Endothelial cell (in vitro differentiated cells): ENCODE measurements at regions not wholly inside any gene's neighbourhood (a gene's known extent, or its start where the extent isn't known, plus 50 kb on each side); places are given as distances from the start of the nearest gene placed in this dataset.

Experiments used
- DNase-seq: peaks from one replicate; pipeline ENCODE4 v3.0.0; 2021; ENCODE audit warnings: low spot score
- H3K27ac Mint-ChIP-seq: one replicate; pipeline ENCODE4 v1.8.0; 2021; ENCODE audit warnings: mixed read lengths, inconsistent platforms; ENCODE audit not compliant: unreplicated experiment
- H3K27me3 Mint-ChIP-seq: one replicate; pipeline ENCODE4 v1.8.0; 2021; ENCODE audit warnings: mild to moderate bottlenecking, moderate library complexity, mixed read lengths, inconsistent platforms; ENCODE audit not compliant: unreplicated experiment
- H3K36me3 Mint-ChIP-seq: one replicate; pipeline ENCODE4 v1.8.0; 2021; ENCODE audit warnings: mild to moderate bottlenecking, low read depth, mixed read lengths, inconsistent platforms; ENCODE audit not compliant: unreplicated experiment
- H3K4me1 Mint-ChIP-seq: one replicate; pipeline ENCODE4 v1.8.0; 2021; ENCODE audit warnings: mild to moderate bottlenecking, mixed read lengths, inconsistent platforms; ENCODE audit not compliant: unreplicated experiment
- H3K4me3 Mint-ChIP-seq: one replicate; pipeline ENCODE4 v1.8.0; 2021; ENCODE audit warnings: mild to moderate bottlenecking, mixed read lengths, inconsistent platforms; ENCODE audit not compliant: unreplicated experiment
- H3K9me3 Mint-ChIP-seq: one replicate; pipeline ENCODE4 v1.8.0; 2021; ENCODE audit warnings: mixed read lengths, inconsistent platforms; ENCODE audit not compliant: unreplicated experiment
- CTCF ChIP-seq: fragments of 200-600 bp; sonication (generic); IDR thresholded peaks from one replicate; pipeline ENCODE4 v1.5.0; 2021; ENCODE audit warnings: antibody characterized with exemption; ENCODE audit not compliant: unreplicated experiment

DNA sequence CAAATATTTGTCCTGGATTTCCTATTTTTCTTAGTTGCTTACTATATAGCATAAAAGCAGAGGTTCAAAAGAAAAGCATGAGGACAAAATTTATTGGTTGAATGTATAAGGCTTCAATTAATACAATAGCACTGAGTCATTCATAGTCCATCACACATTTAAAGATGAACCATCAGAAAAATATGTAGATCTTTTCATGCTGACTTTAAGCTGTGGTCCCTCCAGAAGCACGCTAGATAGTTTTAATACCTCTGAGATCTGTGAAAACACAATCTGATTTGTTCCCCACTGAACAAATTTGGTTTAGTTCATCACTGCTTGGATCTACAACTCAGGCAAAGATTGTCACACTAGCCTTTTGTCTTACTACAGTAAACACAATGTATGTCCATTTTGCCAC, 377.2 kb upstream of the ANXA10 start:
- no peaks in the 10 kb centered on the region for H3K36me3 Mint-ChIP-seq
- H3K27ac Mint-ChIP-seq: no peak overlapping the region
- no peak overlapping the region for H3K4me3 Mint-ChIP-seq
- H3K27me3 Mint-ChIP-seq: no peaks in the 10 kb centered on the region
- no peaks in the 10 kb centered on the region for H3K4me1 Mint-ChIP-seq
- no peaks in the 10 kb centered on the region for H3K9me3 Mint-ChIP-seq
- DNase-seq: no peak
- TF ChIP-seq CTCF: no peak

- TF ChIP-seq CTCF: no peak
- Mint-ChIP-seq H3K27me3 (no peaks in the 10 kb centered on the region), H3K4me1 (no peaks in the 10 kb centered on the region), H3K36me3 (no peaks in the 10 kb centered on the region), H3K9me3 (no peaks in the 10 kb centered on the region), H3K27ac (no peak overlapping the region), H3K4me3 (no peak overlapping the region)
- no peak for DNase-seq
Measured at GRCh38 chr4:167717495-167717894, 374.8 kb upstream of the ANXA10 start.

DNA sequence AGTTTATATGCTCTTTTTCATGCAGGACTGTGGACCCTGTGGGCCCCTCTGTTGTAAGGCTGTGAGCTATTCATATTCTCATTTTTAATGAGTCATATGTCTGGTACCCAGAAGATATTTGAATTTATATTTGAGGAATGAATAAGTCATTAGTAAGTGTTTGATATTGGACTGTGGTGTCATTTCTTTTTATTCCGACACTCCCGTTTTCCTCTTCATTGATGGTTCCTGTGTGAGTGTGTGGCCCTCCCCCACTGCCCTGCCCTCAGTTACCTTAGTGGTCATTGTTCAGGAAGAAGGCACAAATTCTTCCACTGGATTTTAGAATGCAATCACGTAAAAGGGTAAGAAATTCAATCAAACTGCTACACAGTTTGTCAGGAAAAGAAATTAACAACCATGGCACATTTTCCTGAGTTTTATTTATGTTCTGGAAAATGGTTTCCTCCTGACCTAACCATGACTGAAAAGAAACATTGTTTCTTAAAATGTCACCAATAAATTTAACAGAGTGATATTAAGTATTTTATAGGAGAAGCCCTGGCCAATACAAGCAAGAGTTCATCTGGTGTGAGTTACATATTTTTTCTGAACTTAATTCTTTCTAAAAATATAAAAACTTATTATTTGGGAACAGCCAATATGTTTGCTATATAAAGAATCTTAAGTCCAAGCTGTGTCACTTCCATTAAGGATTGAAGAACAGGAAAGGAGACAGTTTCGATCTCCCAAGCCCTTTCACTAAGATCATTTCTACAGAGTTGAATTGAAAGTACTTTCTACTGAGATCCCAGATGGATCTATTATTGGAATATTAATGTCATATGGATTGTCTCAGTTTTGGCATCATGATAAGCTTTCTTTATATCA, 370.5 kb upstream of the ANXA10 start:
- Mint-ChIP-seq H3K27me3 (no peaks in the 10 kb centered on the region), H3K4me3 (no peak overlapping the region), H3K4me1 (no peaks in the 10 kb centered on the region), H3K27ac (no peak overlapping the region), H3K36me3 (no peaks in the 10 kb centered on the region), H3K9me3 (no peaks in the 10 kb centered on the region)
- no peak for TF ChIP-seq CTCF
- DNase-seq: no peak

- Mint-ChIP-seq H3K9me3 (no peaks in the 10 kb centered on the region), H3K4me1 (no peaks in the 10 kb centered on the region), H3K27me3 (no peaks in the 10 kb centered on the region), H3K27ac (no peak overlapping the region), H3K4me3 (no peak overlapping the region), H3K36me3 (no peaks in the 10 kb centered on the region)
- no peak for TF ChIP-seq CTCF
- no peak for DNase-seq
Measured at GRCh38 chr4:167722487-167722808, 369.9 kb upstream of the ANXA10 start.

- H3K36me3 Mint-ChIP-seq: peaks cover under 1% of the 10 kb centered on the region
- no peak for DNase-seq
- H3K4me1 Mint-ChIP-seq: no peaks in the 10 kb centered on the region
- H3K9me3 Mint-ChIP-seq: no peaks in the 10 kb centered on the region
- TF ChIP-seq CTCF: no peak
- H3K27me3 Mint-ChIP-seq: no peaks in the 10 kb centered on the region
- no peak overlapping the region for H3K4me3 Mint-ChIP-seq
- H3K27ac Mint-ChIP-seq: no peak overlapping the region
Measured at GRCh38 chr4:167724941-167725340, 367.4 kb upstream of the ANXA10 start.
